Uterus (tissue), 2 donors: ENCODE measurements at regions not wholly inside any gene's neighbourhood (a gene's known extent, or its start where the extent isn't known, plus 50 kb on each side); places are given as distances from the start of the nearest gene placed in this dataset.

Experiments used
- CTCF ChIP-seq, 4 experiments: fragments of 200-600 bp in 2 of 4; fragments of 450-650 bp in 2 of 4; sonication (generic) in 2 of 4; IDR thresholded peaks; one replicate each; pipeline ENCODE4 v1.5.1; 2016 to 2019; ENCODE audit warnings: antibody characterized with exemption in 4 of 4, mild to moderate bottlenecking in 2 of 4, moderate library complexity in 1 of 4
- POLR2A ChIP-seq, 2 donors: fragments of 450-650 bp; IDR thresholded peaks; one replicate each; pipeline ENCODE4 v1.6.1; 2016; ENCODE audit warnings: antibody characterized with exemption in 2 of 2, mild to moderate bottlenecking in 1 of 2, moderate library complexity in 1 of 2

GRCh38 chr12:67469666-67470065 lies 178.9 kb upstream of the DYRK2 start:
- TF ChIP-seq POLR2A (IDR thresholded peaks at IDR 0.05) (no peak), CTCF (IDR thresholded peaks at IDR 0.05) (no peak)
